ENCODE measurements at regions not wholly inside any gene's neighbourhood (a gene's known extent, or its start where the extent isn't known, plus 50 kb on each side); places are given as distances from the start of the nearest gene placed in this dataset.

- TF ChIP-seq FOXM1 (IDR thresholded peaks at IDR 0.05; ENCODE audit: low read depth): no peak
Observed at GRCh38 chr10:71052708-71053107, 159.7 kb upstream of the UNC5B start (continued).

- no peaks in the 10 kb centered on the region for H3F3A ChIP-seq (replicated peaks; ENCODE audit: insufficient read depth)
- no peaks in the 10 kb centered on the region for H3K36me3 ChIP-seq (replicated peaks in 1 of 2; ENCODE audit: control insufficient read depth in 1 of 2, insufficient read depth in 2 of 2, low read length in 1 of 2)
- H3K9me3 ChIP-seq: no peaks in the 10 kb centered on the region
- no peak overlapping the region for H3K27ac ChIP-seq (ENCODE audit: low read depth in 2 of 2, low read length in 1 of 2)
- no peaks in the 10 kb centered on the region; a peak in 1 of 4 replicates for H3K4me1 ChIP-seq (ENCODE audit: control insufficient read depth in 1 of 2, insufficient read depth in 2 of 2, low read depth in 1 of 2, low read length in 1 of 2)
- no peak overlapping the region for H2AFZ ChIP-seq (ENCODE audit: low read depth)
- TF ChIP-seq IRF3 (IDR thresholded peaks at IDR 0.05; ENCODE audit: low read depth, low read length) (no peak), RCOR1 (IDR thresholded peaks at IDR 0.05; ENCODE audit: low read length) (no peak), REST (IDR thresholded peaks at IDR 0.05; ENCODE audit: low read depth, low read length) (no peak), RAD21 (IDR thresholded peaks at IDR 0.05; ENCODE audit: low read length) (no peak), POLR2AphosphoS5 (IDR thresholded peaks at IDR 0.05; ENCODE audit: low read depth, low read length) (no peak), EZH2phosphoT487 (IDR thresholded peaks at IDR 0.05; ENCODE audit: borderline replicate concordance, low read depth) (no peak), SMC3 (IDR thresholded peaks at IDR 0.05; ENCODE audit: low read depth, low read length) (no peak), FOXJ3 (CRISPR knock-in tag; IDR thresholded peaks at IDR 0.05) (no peak), CHD2 (IDR thresholded peaks at IDR 0.05; ENCODE audit: low read length, partially characterized antibody) (no peak), TEAD4 (IDR thresholded peaks at IDR 0.05; ENCODE audit: borderline replicate concordance, insufficient read depth) (no peak), GABPA (IDR thresholded peaks at IDR 0.05; ENCODE audit: low read depth) (no peak), SIN3A (IDR thresholded peaks at IDR 0.05; ENCODE audit: borderline replicate concordance, low read depth, low read length) (no peak), TAF1 (IDR thresholded peaks at IDR 0.05; ENCODE audit: borderline replicate concordance, low read depth, low read length) (no peak), MXI1 (IDR thresholded peaks at IDR 0.05; ENCODE audit: low read depth, low read length) (no peak), ELF1 (IDR thresholded peaks at IDR 0.05) (no peak), RFX5 (IDR thresholded peaks at IDR 0.05; ENCODE audit: low read length) (no peak), EP300 (IDR thresholded peaks at IDR 0.05; ENCODE audit: borderline replicate concordance in 1 of 2, low read depth in 1 of 2, low read length in 1 of 2) (no peak), NRF1 (IDR thresholded peaks at IDR 0.05; ENCODE audit: low read depth, low read length) (no peak)
- TF ChIP-seq, protein P1, sequence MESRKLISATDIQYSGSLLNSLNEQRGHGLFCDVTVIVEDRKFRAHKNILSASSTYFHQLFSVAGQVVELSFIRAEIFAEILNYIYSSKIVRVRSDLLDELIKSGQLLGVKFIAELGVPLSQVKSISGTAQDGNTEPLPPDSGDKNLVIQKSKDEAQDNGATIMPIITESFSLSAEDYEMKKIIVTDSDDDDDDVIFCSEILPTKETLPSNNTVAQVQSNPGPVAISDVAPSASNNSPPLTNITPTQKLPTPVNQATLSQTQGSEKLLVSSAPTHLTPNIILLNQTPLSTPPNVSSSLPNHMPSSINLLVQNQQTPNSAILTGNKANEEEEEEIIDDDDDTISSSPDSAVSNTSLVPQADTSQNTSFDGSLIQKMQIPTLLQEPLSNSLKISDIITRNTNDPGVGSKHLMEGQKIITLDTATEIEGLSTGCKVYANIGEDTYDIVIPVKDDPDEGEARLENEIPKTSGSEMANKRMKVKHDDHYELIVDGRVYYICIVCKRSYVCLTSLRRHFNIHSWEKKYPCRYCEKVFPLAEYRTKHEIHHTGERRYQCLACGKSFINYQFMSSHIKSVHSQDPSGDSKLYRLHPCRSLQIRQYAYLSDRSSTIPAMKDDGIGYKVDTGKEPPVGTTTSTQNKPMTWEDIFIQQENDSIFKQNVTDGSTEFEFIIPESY (IDR thresholded peaks at IDR 0.05; ENCODE audit: borderline replicate concordance, low read depth): no peak
- TF ChIP-seq, protein P2, sequence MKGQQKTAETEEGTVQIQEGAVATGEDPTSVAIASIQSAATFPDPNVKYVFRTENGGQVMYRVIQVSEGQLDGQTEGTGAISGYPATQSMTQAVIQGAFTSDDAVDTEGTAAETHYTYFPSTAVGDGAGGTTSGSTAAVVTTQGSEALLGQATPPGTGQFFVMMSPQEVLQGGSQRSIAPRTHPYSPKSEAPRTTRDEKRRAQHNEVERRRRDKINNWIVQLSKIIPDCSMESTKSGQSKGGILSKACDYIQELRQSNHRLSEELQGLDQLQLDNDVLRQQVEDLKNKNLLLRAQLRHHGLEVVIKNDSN (IDR thresholded peaks at IDR 0.05; ENCODE audit: borderline replicate concordance, low read depth): no peak
- POLR2A ChIA-PET: no interaction called here
- no peaks in the 10 kb centered on the region for H3K9me2 ChIP-seq
- no peak overlapping the region for H3K4me2 ChIP-seq
- WGBS (ENCODE audit: low lambda C conversion rate): 38% methylated on average over 6 of the region's 10 CpGs
- DNase-seq: no peak
- CTCF ChIA-PET: interaction anchor here (0.9 to 2.9 kb wide), 4 partner anchors 43 to 232 kb away, joined by 3 to 11 read pairs (median 3); no protein-coding TSS in a partner anchor
- H3K27me3 ChIP-seq (ENCODE audit: insufficient read depth): peaks cover 8% of the 10 kb centered on the region; the same call in 1 of the 2 replicates
- H3K9ac ChIP-seq: no peak overlapping the region
- H4K20me1 ChIP-seq (ENCODE audit: insufficient read depth): no peaks in the 10 kb centered on the region
- H3K4me3 ChIP-seq (ENCODE audit: low read depth in 2 of 2, low read length in 1 of 2): no peak overlapping the region
- no peaks in the 10 kb centered on the region for H3K79me2 ChIP-seq (ENCODE audit: insufficient read depth)
Observed at GRCh38 chr10:71053169-71053895, 159.0 kb upstream of the UNC5B start.
